Left renal pelvis (tissue), 4 donors: ENCODE measurements at regions not wholly inside any gene's neighbourhood (a gene's known extent, or its start where the extent isn't known, plus 50 kb on each side); places are given as distances from the start of the nearest gene placed in this dataset.
A peak's percentile ranks its signal among the peaks of the same experiment; 100 is the strongest.

Source experiments
- DNase-seq, 4 donors: peaks; one replicate each; pipeline ENCODE4 v3.0.0-alpha.2; 2013; ENCODE audit warnings: low read depth in 4 of 4, low spot score in 3 of 4

GRCh38 chr6:106918115-106918514, 56.4 kb downstream of the CD24 start:
- DNase-seq, result no peak

GRCh38 chr6:106916891-106917290, 57.6 kb downstream of the CD24 start:
- DNase-seq, result no peak

- no peak for DNase-seq
Observed at GRCh38 chr6:106913676-106914280, 60.8 kb downstream of the CD24 start.

- DNase-seq, result no peak
Observed at GRCh38 chr6:106913111-106913510, 61.4 kb downstream of the CD24 start.

- no peak for DNase-seq
Observed at GRCh38 chr6:106912091-106912490, 62.4 kb downstream of the CD24 start.

GRCh38 chr6:106910999-106911949, 63.3 kb downstream of the CD24 start:
- DNase-seq, result no peak

GRCh38 chr6:106908386-106908840, 66.1 kb downstream of the CD24 start:
- DNase-seq, result peak in 1 of 4 donors; percentile 49

- no peak for DNase-seq
Observed at GRCh38 chr6:106907754-106908153, 66.8 kb downstream of the CD24 start.

GRCh38 chr6:106906232-106906631, 68.3 kb downstream of the CD24 start:
- DNase-seq, result no peak

GRCh38 chr6:106903299-106903698, 71.2 kb downstream of the CD24 start:
- no peak for DNase-seq

- DNase-seq, result no peak
Observed at GRCh38 chr6:106901062-106901461, 73.5 kb downstream of the CD24 start.

GRCh38 chr6:106899697-106900096, 74.8 kb downstream of the CD24 start:
- DNase-seq, result no peak

- no peak for DNase-seq
Observed at GRCh38 chr6:106897580-106897979, 76.9 kb downstream of the CD24 start.

- no peak for DNase-seq
Observed at GRCh38 chr6:106895703-106896040, 78.9 kb downstream of the CD24 start.

- no peak for DNase-seq
Observed at GRCh38 chr6:106894978-106895702, 79.4 kb downstream of the CD24 start.

- no peak for DNase-seq
Observed at GRCh38 chr6:106892186-106892585, 82.3 kb downstream of the CD24 start.

GRCh38 chr6:106890447-106890846, 84.1 kb downstream of the CD24 start:
- no peak for DNase-seq

- no peak for DNase-seq
Observed at GRCh38 chr6:106889692-106890091, 84.8 kb downstream of the CD24 start.

GRCh38 chr6:106886922-106887797, 87.4 kb downstream of the CD24 start:
- no peak for DNase-seq

GRCh38 chr6:106886081-106886843, 88.3 kb downstream of the CD24 start:
- DNase-seq, result no peak
